GM12873 (cell line): ENCODE measurements at regions not wholly inside any gene's neighbourhood (a gene's known extent, or its start where the extent isn't known, plus 50 kb on each side); places are given as distances from the start of the nearest gene placed in this dataset.

Source experiments
- TF ChIP-seq, protein P1 (sequence below): IDR thresholded peaks from 2 replicates; pipeline ENCODE4 v1.5.1; 2012; ENCODE audit warnings: low read depth, mild to moderate bottlenecking, moderate library complexity, low read length, control low read depth; ENCODE audit not compliant: insufficient read depth; ENCODE audit errors: missing control alignments

DNA sequence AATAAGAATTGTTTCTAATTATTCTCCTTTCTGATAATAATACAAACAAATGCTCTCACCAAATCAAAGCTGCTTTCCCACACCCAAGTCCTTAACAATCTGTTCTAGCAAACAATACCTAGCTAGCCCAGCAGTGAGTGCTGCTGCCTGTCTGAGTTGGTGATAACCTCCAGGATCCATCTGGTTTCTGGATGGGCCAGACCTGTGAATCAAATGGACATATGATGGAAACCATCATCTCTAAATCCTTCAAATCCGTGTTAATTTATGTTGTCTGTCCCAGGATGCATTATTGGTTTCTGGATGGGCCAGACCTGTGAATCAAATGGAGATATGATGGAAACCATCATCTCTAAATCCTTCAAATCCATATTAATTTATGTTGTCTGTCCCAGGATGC, 1230.0 kb downstream of the AMY1C start:
- TF ChIP-seq, protein P1, sequence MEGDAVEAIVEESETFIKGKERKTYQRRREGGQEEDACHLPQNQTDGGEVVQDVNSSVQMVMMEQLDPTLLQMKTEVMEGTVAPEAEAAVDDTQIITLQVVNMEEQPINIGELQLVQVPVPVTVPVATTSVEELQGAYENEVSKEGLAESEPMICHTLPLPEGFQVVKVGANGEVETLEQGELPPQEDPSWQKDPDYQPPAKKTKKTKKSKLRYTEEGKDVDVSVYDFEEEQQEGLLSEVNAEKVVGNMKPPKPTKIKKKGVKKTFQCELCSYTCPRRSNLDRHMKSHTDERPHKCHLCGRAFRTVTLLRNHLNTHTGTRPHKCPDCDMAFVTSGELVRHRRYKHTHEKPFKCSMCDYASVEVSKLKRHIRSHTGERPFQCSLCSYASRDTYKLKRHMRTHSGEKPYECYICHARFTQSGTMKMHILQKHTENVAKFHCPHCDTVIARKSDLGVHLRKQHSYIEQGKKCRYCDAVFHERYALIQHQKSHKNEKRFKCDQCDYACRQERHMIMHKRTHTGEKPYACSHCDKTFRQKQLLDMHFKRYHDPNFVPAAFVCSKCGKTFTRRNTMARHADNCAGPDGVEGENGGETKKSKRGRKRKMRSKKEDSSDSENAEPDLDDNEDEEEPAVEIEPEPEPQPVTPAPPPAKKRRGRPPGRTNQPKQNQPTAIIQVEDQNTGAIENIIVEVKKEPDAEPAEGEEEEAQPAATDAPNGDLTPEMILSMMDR = no peak

DNA sequence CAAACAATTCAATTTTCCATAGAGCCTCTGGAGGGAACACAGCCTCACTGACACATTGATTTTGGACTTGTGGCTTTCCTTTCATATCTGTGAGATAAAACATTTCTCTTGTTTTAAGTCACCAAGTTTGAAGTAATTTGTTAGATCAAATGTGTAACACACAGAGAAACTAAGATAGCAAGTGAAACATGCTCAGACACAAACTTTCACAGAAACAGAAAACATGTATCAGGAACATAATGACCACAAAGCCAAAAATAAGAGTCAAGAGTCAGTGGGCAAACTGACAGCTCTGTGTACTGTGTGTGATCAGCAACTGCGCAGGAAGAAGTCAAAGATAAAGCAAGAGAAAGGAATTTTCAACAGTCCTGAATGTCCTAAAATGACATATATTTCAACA, 1237.5 kb downstream of the AMY1C start:
- TF ChIP-seq, protein P1 = no peak

GRCh38 chr1:104989012-104989411, 1239.3 kb downstream of the AMY1C start:
- TF ChIP-seq, protein P1 = no peak

GRCh38 chr1:104991702-104992101, 1242.0 kb downstream of the AMY1C start:
- TF ChIP-seq, protein P1 = no peak

- TF ChIP-seq, protein P1 = no peak
Measured at GRCh38 chr1:105000793-105001192, 1251.1 kb downstream of the AMY1C start.

- TF ChIP-seq, protein P1 = no peak
Measured at GRCh38 chr1:105004515-105004914, 1254.8 kb downstream of the AMY1C start.

DNA sequence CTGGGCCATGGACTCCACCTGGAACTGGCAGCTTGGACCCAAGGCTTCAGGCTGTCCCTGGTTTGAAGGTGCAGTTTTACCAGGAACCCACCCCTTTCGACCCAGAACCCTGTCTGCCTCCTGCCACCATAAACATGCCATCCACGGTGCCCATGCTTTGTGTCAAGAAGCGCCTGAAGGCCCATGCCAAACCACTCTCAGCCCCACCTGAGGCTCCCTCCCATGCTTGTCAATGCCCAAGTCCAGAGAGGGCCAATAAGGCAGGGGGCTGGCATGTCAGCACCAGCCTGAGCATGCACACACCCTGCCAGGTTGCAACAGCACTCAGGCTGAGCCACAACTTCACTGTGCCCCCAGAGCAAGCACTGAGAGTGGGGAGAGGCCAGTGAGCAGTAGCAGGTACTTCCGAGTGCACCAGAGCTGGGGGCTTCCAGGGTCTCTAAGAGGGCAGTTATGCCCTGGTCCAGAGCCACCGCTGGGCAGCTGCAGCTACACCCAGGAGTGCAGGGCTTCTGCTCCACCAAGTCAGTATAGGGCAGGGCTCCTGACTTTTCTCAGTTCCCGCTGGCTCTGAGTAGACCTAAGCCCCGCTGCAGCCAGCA, 1256.0 kb downstream of the AMY1C start:
- TF ChIP-seq, protein P1 = no peak
